ENCODE measurements at regions not wholly inside any gene's neighbourhood (a gene's known extent, or its start where the extent isn't known, plus 50 kb on each side); places are given as distances from the start of the nearest gene placed in this dataset.

- Histone ChIP-seq H3K4me3 (ENCODE audit: low read depth in 1 of 5, low read length in 5 of 5) (no peak overlapping the region), H3K27ac (ENCODE audit: low read depth, low read length) (no peak overlapping the region), H3K9ac (ENCODE audit: low read length in 5 of 5) (no peak overlapping the region), H3K9me3 (ENCODE audit: control insufficient read depth in 5 of 5, low read length in 5 of 5) (no peaks in the 10 kb centered on the region), H3K27me3 (ENCODE audit: control insufficient read depth in 5 of 5, insufficient read depth in 4 of 5, low read length in 5 of 5) (no peaks in the 10 kb centered on the region), H3K36me3 (ENCODE audit: control insufficient read depth in 5 of 5, insufficient read depth in 5 of 5, low read length in 5 of 5) (no peaks in the 10 kb centered on the region), H3K4me1 (ENCODE audit: control insufficient read depth in 5 of 5, insufficient read depth in 5 of 5, low read length in 5 of 5) (peaks cover 0 to 6% (median 0%) of the 10 kb centered on the region in 5 donors)
Observed at GRCh38 chr18:25795213-25795612, 295.2 kb downstream of the SS18 start.

GRCh38 chr18:25787276-25787675 is 303.1 kb downstream of the SS18 start:
- no peaks in the 10 kb centered on the region for H3K4me1 ChIP-seq (ENCODE audit: control insufficient read depth in 5 of 5, insufficient read depth in 5 of 5, low read length in 5 of 5)
- no peaks in the 10 kb centered on the region for H3K36me3 ChIP-seq (ENCODE audit: control insufficient read depth in 5 of 5, insufficient read depth in 5 of 5, low read length in 5 of 5)
- no peak overlapping the region for H3K4me3 ChIP-seq (ENCODE audit: low read depth in 1 of 5, low read length in 5 of 5)
- no peaks in the 10 kb centered on the region for H3K27me3 ChIP-seq (ENCODE audit: control insufficient read depth in 5 of 5, insufficient read depth in 4 of 5, low read length in 5 of 5)
- H3K9ac ChIP-seq (ENCODE audit: low read length in 5 of 5), result no peak overlapping the region
- no peaks in the 10 kb centered on the region for H3K9me3 ChIP-seq (ENCODE audit: control insufficient read depth in 5 of 5, low read length in 5 of 5)
- H3K27ac ChIP-seq (ENCODE audit: low read depth, low read length), result no peak overlapping the region

GRCh38 chr18:25786758-25787157 is 303.7 kb downstream of the SS18 start:
- Histone ChIP-seq H3K4me3 (ENCODE audit: low read depth in 1 of 5, low read length in 5 of 5) (no peak overlapping the region), H3K36me3 (ENCODE audit: control insufficient read depth in 5 of 5, insufficient read depth in 5 of 5, low read length in 5 of 5) (no peaks in the 10 kb centered on the region), H3K9me3 (ENCODE audit: control insufficient read depth in 5 of 5, low read length in 5 of 5) (no peaks in the 10 kb centered on the region), H3K27ac (ENCODE audit: low read depth, low read length) (no peak overlapping the region), H3K27me3 (ENCODE audit: control insufficient read depth in 5 of 5, insufficient read depth in 4 of 5, low read length in 5 of 5) (no peaks in the 10 kb centered on the region), H3K4me1 (ENCODE audit: control insufficient read depth in 5 of 5, insufficient read depth in 5 of 5, low read length in 5 of 5) (no peaks in the 10 kb centered on the region), H3K9ac (ENCODE audit: low read length in 5 of 5) (no peak overlapping the region)

GRCh38 chr18:25780105-25780504 is 310.3 kb downstream of the SS18 start:
- Histone ChIP-seq H3K4me3 (ENCODE audit: low read depth in 1 of 5, low read length in 5 of 5) (no peak overlapping the region), H3K9ac (ENCODE audit: low read length in 5 of 5) (no peak overlapping the region), H3K27ac (ENCODE audit: low read depth, low read length) (no peak overlapping the region), H3K27me3 (ENCODE audit: control insufficient read depth in 5 of 5, insufficient read depth in 4 of 5, low read length in 5 of 5) (no peaks in the 10 kb centered on the region), H3K9me3 (ENCODE audit: control insufficient read depth in 5 of 5, low read length in 5 of 5) (no peaks in the 10 kb centered on the region), H3K4me1 (ENCODE audit: control insufficient read depth in 5 of 5, insufficient read depth in 5 of 5, low read length in 5 of 5) (no peaks in the 10 kb centered on the region), H3K36me3 (ENCODE audit: control insufficient read depth in 5 of 5, insufficient read depth in 5 of 5, low read length in 5 of 5) (no peaks in the 10 kb centered on the region)

- Histone ChIP-seq H3K27me3 (ENCODE audit: control insufficient read depth in 5 of 5, insufficient read depth in 4 of 5, low read length in 5 of 5) (no peaks in the 10 kb centered on the region), H3K4me3 (ENCODE audit: low read depth in 1 of 5, low read length in 5 of 5) (no peak overlapping the region), H3K9ac (ENCODE audit: low read length in 5 of 5) (no peak overlapping the region), H3K36me3 (ENCODE audit: control insufficient read depth in 5 of 5, insufficient read depth in 5 of 5, low read length in 5 of 5) (no peaks in the 10 kb centered on the region), H3K27ac (ENCODE audit: low read depth, low read length) (no peak overlapping the region), H3K9me3 (ENCODE audit: control insufficient read depth in 5 of 5, low read length in 5 of 5) (peaks cover 0 to 5% (median 0%) of the 10 kb centered on the region in 5 donors), H3K4me1 (ENCODE audit: control insufficient read depth in 5 of 5, insufficient read depth in 5 of 5, low read length in 5 of 5) (no peaks in the 10 kb centered on the region)
Observed at GRCh38 chr18:25771796-25772195, 318.6 kb downstream of the SS18 start.

GRCh38 chr18:25764777-25765176 is 325.6 kb downstream of the SS18 start:
- no peaks in the 10 kb centered on the region for H3K4me1 ChIP-seq (ENCODE audit: control insufficient read depth in 5 of 5, insufficient read depth in 5 of 5, low read length in 5 of 5)

GRCh38 chr18:25759111-25759510 is 331.3 kb downstream of the SS18 start:
- no peaks in the 10 kb centered on the region for H3K36me3 ChIP-seq (ENCODE audit: control insufficient read depth in 5 of 5, insufficient read depth in 5 of 5, low read length in 5 of 5)
- no peak overlapping the region for H3K4me3 ChIP-seq (ENCODE audit: low read depth in 1 of 5, low read length in 5 of 5)
- H3K9me3 ChIP-seq (ENCODE audit: control insufficient read depth in 5 of 5, low read length in 5 of 5), result no peaks in the 10 kb centered on the region
- no peaks in the 10 kb centered on the region for H3K4me1 ChIP-seq (ENCODE audit: control insufficient read depth in 5 of 5, insufficient read depth in 5 of 5, low read length in 5 of 5)
- no peak overlapping the region for H3K27ac ChIP-seq (ENCODE audit: low read depth, low read length)
- H3K27me3 ChIP-seq (ENCODE audit: control insufficient read depth in 5 of 5, insufficient read depth in 4 of 5, low read length in 5 of 5), result no peaks in the 10 kb centered on the region
- no peak overlapping the region for H3K9ac ChIP-seq (ENCODE audit: low read length in 5 of 5)

More at GRCh38 chr18:25764777-25765176, 325.6 kb downstream of the SS18 start:
- H3K27me3 ChIP-seq (ENCODE audit: control insufficient read depth in 5 of 5, insufficient read depth in 4 of 5, low read length in 5 of 5), result no peaks in the 10 kb centered on the region
- no peak overlapping the region for H3K27ac ChIP-seq (ENCODE audit: low read depth, low read length)
- no peak overlapping the region for H3K4me3 ChIP-seq (ENCODE audit: low read depth in 1 of 5, low read length in 5 of 5)
- H3K9ac ChIP-seq (ENCODE audit: low read length in 5 of 5), result no peak overlapping the region
- H3K36me3 ChIP-seq (ENCODE audit: control insufficient read depth in 5 of 5, insufficient read depth in 5 of 5, low read length in 5 of 5), result no peaks in the 10 kb centered on the region
- H3K9me3 ChIP-seq (ENCODE audit: control insufficient read depth in 5 of 5, low read length in 5 of 5), result peaks cover 0 to 5% (median 0%) of the 10 kb centered on the region in 5 donors

GRCh38 chr18:25743646-25744151 is 346.7 kb downstream of the SS18 start:
- Histone ChIP-seq H3K36me3 (ENCODE audit: control insufficient read depth in 5 of 5, insufficient read depth in 5 of 5, low read length in 5 of 5) (no peaks in the 10 kb centered on the region), H3K4me3 (ENCODE audit: low read depth in 1 of 5, low read length in 5 of 5) (no peak overlapping the region), H3K27ac (ENCODE audit: low read depth, low read length) (no peak overlapping the region), H3K4me1 (ENCODE audit: control insufficient read depth in 5 of 5, insufficient read depth in 5 of 5, low read length in 5 of 5) (no peaks in the 10 kb centered on the region), H3K9me3 (ENCODE audit: control insufficient read depth in 5 of 5, low read length in 5 of 5) (no peaks in the 10 kb centered on the region), H3K9ac (ENCODE audit: low read length in 5 of 5) (no peak overlapping the region), H3K27me3 (ENCODE audit: control insufficient read depth in 5 of 5, insufficient read depth in 4 of 5, low read length in 5 of 5) (peaks cover 0 to 4% (median 0%) of the 10 kb centered on the region in 5 donors)

- no peak overlapping the region for H3K9ac ChIP-seq (ENCODE audit: low read length in 5 of 5)
- no peaks in the 10 kb centered on the region for H3K4me1 ChIP-seq (ENCODE audit: control insufficient read depth in 5 of 5, insufficient read depth in 5 of 5, low read length in 5 of 5)
- no peak overlapping the region for H3K27ac ChIP-seq (ENCODE audit: low read depth, low read length)
- H3K36me3 ChIP-seq (ENCODE audit: control insufficient read depth in 5 of 5, insufficient read depth in 5 of 5, low read length in 5 of 5), result no peaks in the 10 kb centered on the region
- no peak overlapping the region for H3K4me3 ChIP-seq (ENCODE audit: low read depth in 1 of 5, low read length in 5 of 5)
- H3K9me3 ChIP-seq (ENCODE audit: control insufficient read depth in 5 of 5, low read length in 5 of 5), result no peaks in the 10 kb centered on the region
- peaks cover 0 to 4% (median 0%) of the 10 kb centered on the region in 5 donors for H3K27me3 ChIP-seq (ENCODE audit: control insufficient read depth in 5 of 5, insufficient read depth in 4 of 5, low read length in 5 of 5)
Observed at GRCh38 chr18:25739376-25739775, 351.0 kb downstream of the SS18 start.

- Histone ChIP-seq H3K4me3 (ENCODE audit: low read depth in 1 of 5, low read length in 5 of 5) (no peak overlapping the region), H3K27ac (ENCODE audit: low read depth, low read length) (no peak overlapping the region)
Observed at GRCh38 chr18:25737710-25738311, 352.6 kb downstream of the SS18 start.

More at GRCh38 chr18:25737710-25738311, 352.6 kb downstream of the SS18 start:
- Histone ChIP-seq H3K9ac (ENCODE audit: low read length in 5 of 5) (no peak overlapping the region), H3K4me1 (ENCODE audit: control insufficient read depth in 5 of 5, insufficient read depth in 5 of 5, low read length in 5 of 5) (no peaks in the 10 kb centered on the region), H3K27me3 (ENCODE audit: control insufficient read depth in 5 of 5, insufficient read depth in 4 of 5, low read length in 5 of 5) (peaks cover 0 to 3% (median 0%) of the 10 kb centered on the region in 5 donors), H3K36me3 (ENCODE audit: control insufficient read depth in 5 of 5, insufficient read depth in 5 of 5, low read length in 5 of 5) (no peaks in the 10 kb centered on the region), H3K9me3 (ENCODE audit: control insufficient read depth in 5 of 5, low read length in 5 of 5) (no peaks in the 10 kb centered on the region)

Data from subcutaneous abdominal adipose tissue (tissue), 5 donors.